Loucy (cell line): ENCODE measurements at regions not wholly inside any gene's neighbourhood (a gene's known extent, or its start where the extent isn't known, plus 50 kb on each side); places are given as distances from the start of the nearest gene placed in this dataset.

Experiments used
- H2AFZ ChIP-seq: fragments of 200-600 bp; sonication (generic); 2 replicates; pipeline ENCODE4 v1.6.0; 2016; ENCODE audit warnings: antibody characterized with exemption, mild to moderate bottlenecking, low read length, moderate library complexity
- H3F3A ChIP-seq: fragments of 200-600 bp; 2 replicates; pipeline ENCODE4 v1.6.0; 2016; ENCODE audit warnings: antibody characterized with exemption, low read depth, mild to moderate bottlenecking
- H3K27me3 ChIP-seq: fragments of 200-600 bp; sonication (generic); 2 replicates; pipeline ENCODE4 v1.6.1; 2014; ENCODE audit warnings: low read length, mild to moderate bottlenecking; ENCODE audit not compliant: insufficient read depth, poor library complexity, severe bottlenecking
- H3K36me3 ChIP-seq: fragments of 200-600 bp; sonication (generic); 2 replicates; pipeline ENCODE4 v1.6.1; 2016; ENCODE audit warnings: low read length; ENCODE audit not compliant: insufficient read depth
- H3K4me1 ChIP-seq: fragments of 200-600 bp; sonication (generic); 2 replicates; pipeline ENCODE4 v1.5.1; 2014; ENCODE audit warnings: low read length, mild to moderate bottlenecking; ENCODE audit not compliant: insufficient read depth, poor library complexity, severe bottlenecking
- H3K4me2 ChIP-seq: fragments of 200-600 bp; sonication (generic); 2 replicates; pipeline ENCODE4 v1.6.0; 2014; ENCODE audit warnings: antibody characterized with exemption, low read length, low read depth, mild to moderate bottlenecking; ENCODE audit not compliant: poor library complexity, severe bottlenecking
- H3K4me3 ChIP-seq: fragments of 200-600 bp; sonication (generic); 2 replicates; pipeline ENCODE4 v1.5.1; 2014; ENCODE audit warnings: low read length, mild to moderate bottlenecking, mixed read lengths; ENCODE audit not compliant: poor library complexity, severe bottlenecking
- H3K79me2 ChIP-seq: fragments of 200-600 bp; sonication (generic); 2 replicates; pipeline ENCODE4 v1.6.1; 2014; ENCODE audit warnings: low read length; ENCODE audit not compliant: insufficient read depth
- H3K9ac ChIP-seq: fragments of 200-600 bp; sonication (generic); 2 replicates; pipeline ENCODE4 v1.6.0; 2014; ENCODE audit warnings: mild to moderate bottlenecking, low read depth, low read length, moderate library complexity; ENCODE audit not compliant: poor library complexity, severe bottlenecking
- H3K9me2 ChIP-seq: fragments of 200-600 bp; sonication (generic); replicated peaks from 2 replicates; pipeline ENCODE4 v1.6.1; 2016; ENCODE audit warnings: low read depth, low read length, mixed read lengths
- H3K9me3 ChIP-seq: fragments of 200-600 bp; sonication (generic); 2 replicates; pipeline ENCODE4 v1.6.1; 2014; ENCODE audit warnings: mild to moderate bottlenecking, antibody characterized with exemption, low read length, low read depth; ENCODE audit not compliant: insufficient read depth
- H4K20me1 ChIP-seq: fragments of 200-600 bp; sonication (generic); 2 replicates; pipeline ENCODE4 v1.6.0; 2014; ENCODE audit warnings: antibody characterized with exemption, low read length, mild to moderate bottlenecking; ENCODE audit not compliant: insufficient read depth, poor library complexity, severe bottlenecking
- CTCF ChIP-seq: fragments of 200-600 bp; sonication (generic); conservative IDR thresholded peaks from 2 replicates; pipeline ENCODE4 v1.5.1; 2014; ENCODE audit warnings: mild to moderate bottlenecking, antibody characterized with exemption, low read length
- EZH2phosphoT487 ChIP-seq: fragments of 200-600 bp; IDR thresholded peaks from 2 replicates; pipeline ENCODE4 v1.6.1; 2018; ENCODE audit warnings: antibody characterized with exemption, mild to moderate bottlenecking, moderate library complexity, borderline replicate concordance

GRCh38 chr3:27960133-27960532, 238.0 kb upstream of the EOMES start:
- no peak overlapping the region for H3K4me3 ChIP-seq
- no peaks in the 10 kb centered on the region for H3F3A ChIP-seq
- no peak overlapping the region for H2AFZ ChIP-seq
- H3K9ac ChIP-seq = no peak overlapping the region
- no peaks in the 10 kb centered on the region for H3K4me1 ChIP-seq
- H3K9me3 ChIP-seq = no peaks in the 10 kb centered on the region
- no peaks in the 10 kb centered on the region for H3K36me3 ChIP-seq
- no peak for TF ChIP-seq EZH2phosphoT487
- TF ChIP-seq CTCF = no peak
- H3K27me3 ChIP-seq = no peaks in the 10 kb centered on the region
- no peak overlapping the region for H3K4me2 ChIP-seq
- H3K79me2 ChIP-seq = no peaks in the 10 kb centered on the region
- no peaks in the 10 kb centered on the region for H3K9me2 ChIP-seq
- H4K20me1 ChIP-seq = no peaks in the 10 kb centered on the region

GRCh38 chr3:27963519-27963918, 241.4 kb upstream of the EOMES start:
- H3K36me3 ChIP-seq = no peaks in the 10 kb centered on the region
- no peak overlapping the region for H3K4me3 ChIP-seq

GRCh38 chr3:27971600-27971999, 249.5 kb upstream of the EOMES start:
- Histone ChIP-seq H3K9me2 (no peaks in the 10 kb centered on the region), H3K4me3 (no peak overlapping the region), H4K20me1 (no peaks in the 10 kb centered on the region), H3K27me3 (no peaks in the 10 kb centered on the region), H3K9ac (no peak overlapping the region), H2AFZ (no peak overlapping the region), H3K79me2 (no peaks in the 10 kb centered on the region), H3K4me1 (no peaks in the 10 kb centered on the region), H3K4me2 (no peak overlapping the region), H3K36me3 (no peaks in the 10 kb centered on the region), H3K9me3 (no peaks in the 10 kb centered on the region), H3F3A (no peaks in the 10 kb centered on the region)
- no peak for TF ChIP-seq EZH2phosphoT487
- TF ChIP-seq CTCF = no peak

More at GRCh38 chr3:27963519-27963918, 241.4 kb upstream of the EOMES start:
- Histone ChIP-seq H3K4me2 (no peak overlapping the region), H3K27me3 (no peaks in the 10 kb centered on the region), H3K79me2 (no peaks in the 10 kb centered on the region), H3F3A (no peaks in the 10 kb centered on the region), H4K20me1 (no peaks in the 10 kb centered on the region), H3K9me3 (no peaks in the 10 kb centered on the region), H3K4me1 (no peaks in the 10 kb centered on the region), H3K9me2 (no peaks in the 10 kb centered on the region), H2AFZ (no peak overlapping the region), H3K9ac (no peak overlapping the region)
- TF ChIP-seq CTCF = no peak
